Left lung (tissue), 4 donors: ENCODE measurements at regions not wholly inside any gene's neighbourhood (a gene's known extent, or its start where the extent isn't known, plus 50 kb on each side); places are given as distances from the start of the nearest gene placed in this dataset.

Experiments used
- ATAC-seq: fragments of 200-7000 bp; cut with Tn5 transposase; one replicate; pipeline ENCODE4 v1.9.1; 2020; ENCODE audit warnings: moderate library complexity
- DNase-seq, 4 donors: peaks; one replicate each; pipeline ENCODE4 v3.0.0-alpha.2; 2013 to 2020
- H3K27ac ChIP-seq, 2 donors: fragments of 200-600 bp; sonication (generic) in 1 of 2; one replicate each; pipeline versions ENCODE4 v1.5.0 to v1.8.0; 2020 to 2021
- H3K27me3 ChIP-seq, 2 donors: fragments of 200-600 bp; sonication (generic) in 1 of 2; one replicate each; pipeline versions ENCODE4 v1.5.0 to v1.8.0; 2020 to 2021
- H3K36me3 ChIP-seq, 2 donors: fragments of 200-600 bp; sonication (generic) in 1 of 2; one replicate each; pipeline versions ENCODE4 v1.5.0 to v1.8.0; 2020 to 2021
- H3K4me1 ChIP-seq, 2 donors: fragments of 200-600 bp; one replicate each; pipeline ENCODE4 v1.8.0; 2021
- H3K4me3 ChIP-seq, 2 donors: fragments of 200-600 bp; sonication (generic) in 1 of 2; one replicate each; pipeline versions ENCODE4 v1.5.0 to v1.8.0; 2020 to 2021; ENCODE audit warnings: mild to moderate bottlenecking in 1 of 2
- H3K9me3 ChIP-seq, 2 donors: fragments of 200-600 bp; sonication (generic) in 1 of 2; one replicate each; pipeline versions ENCODE4 v1.5.0 to v1.8.0; 2020 to 2021
- intact Hi-C, 2 donors: fragments of 100-400 bp; cut with DNase I; formaldehyde crosslinking; loops; one replicate each; pipeline versions ENCODE4 v1.11.2 to v1.14.2; 2022
- TF ChIP-seq, protein P1 (sequence below), 2 donors: fragments of 200-600 bp; sonication (generic) in 1 of 2; IDR thresholded peaks; one replicate each; pipeline versions ENCODE4 v1.5.0 to v1.8.0; 2021; ENCODE audit warnings: antibody characterized with exemption in 2 of 2
- donor health status: DM: no; HTN: yes; CAD: no.
- donor health status: DM: no; HTN: no; CAD: no.

DNA sequence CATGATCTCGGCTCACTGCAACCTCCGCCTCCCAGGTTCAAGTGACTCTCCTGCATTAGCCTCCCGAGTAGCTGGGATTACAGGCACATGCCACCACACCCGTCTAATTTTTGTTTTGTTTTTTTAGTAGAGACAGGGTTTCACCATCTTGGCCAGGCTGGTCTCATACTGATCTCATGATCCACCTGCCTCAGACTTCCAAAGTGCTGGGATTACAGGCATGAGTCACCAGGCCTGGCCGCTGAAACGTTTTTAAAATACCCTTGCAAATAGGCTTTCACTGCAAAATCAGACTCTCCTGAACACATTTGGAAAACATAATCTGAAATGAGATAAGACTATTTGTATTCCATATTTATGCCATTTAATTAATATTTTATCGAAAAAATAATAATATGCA, 826.1 kb upstream of the CNTN5 start:
- Histone ChIP-seq H3K9me3 (peaks cover 0 to 3% of the 10 kb centered on the region in 2 donors), H3K27ac (no peak overlapping the region), H3K4me1 (no peaks in the 10 kb centered on the region), H3K27me3 (no peaks in the 10 kb centered on the region), H3K36me3 (no peaks in the 10 kb centered on the region), H3K4me3 (no peak overlapping the region)
- intact Hi-C loops: no loop called here
- DNase-seq (no peak), ATAC-seq (no peak)
- TF ChIP-seq, protein P1, sequence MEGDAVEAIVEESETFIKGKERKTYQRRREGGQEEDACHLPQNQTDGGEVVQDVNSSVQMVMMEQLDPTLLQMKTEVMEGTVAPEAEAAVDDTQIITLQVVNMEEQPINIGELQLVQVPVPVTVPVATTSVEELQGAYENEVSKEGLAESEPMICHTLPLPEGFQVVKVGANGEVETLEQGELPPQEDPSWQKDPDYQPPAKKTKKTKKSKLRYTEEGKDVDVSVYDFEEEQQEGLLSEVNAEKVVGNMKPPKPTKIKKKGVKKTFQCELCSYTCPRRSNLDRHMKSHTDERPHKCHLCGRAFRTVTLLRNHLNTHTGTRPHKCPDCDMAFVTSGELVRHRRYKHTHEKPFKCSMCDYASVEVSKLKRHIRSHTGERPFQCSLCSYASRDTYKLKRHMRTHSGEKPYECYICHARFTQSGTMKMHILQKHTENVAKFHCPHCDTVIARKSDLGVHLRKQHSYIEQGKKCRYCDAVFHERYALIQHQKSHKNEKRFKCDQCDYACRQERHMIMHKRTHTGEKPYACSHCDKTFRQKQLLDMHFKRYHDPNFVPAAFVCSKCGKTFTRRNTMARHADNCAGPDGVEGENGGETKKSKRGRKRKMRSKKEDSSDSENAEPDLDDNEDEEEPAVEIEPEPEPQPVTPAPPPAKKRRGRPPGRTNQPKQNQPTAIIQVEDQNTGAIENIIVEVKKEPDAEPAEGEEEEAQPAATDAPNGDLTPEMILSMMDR (IDR thresholded peaks at IDR 0.05): no peak

DNA sequence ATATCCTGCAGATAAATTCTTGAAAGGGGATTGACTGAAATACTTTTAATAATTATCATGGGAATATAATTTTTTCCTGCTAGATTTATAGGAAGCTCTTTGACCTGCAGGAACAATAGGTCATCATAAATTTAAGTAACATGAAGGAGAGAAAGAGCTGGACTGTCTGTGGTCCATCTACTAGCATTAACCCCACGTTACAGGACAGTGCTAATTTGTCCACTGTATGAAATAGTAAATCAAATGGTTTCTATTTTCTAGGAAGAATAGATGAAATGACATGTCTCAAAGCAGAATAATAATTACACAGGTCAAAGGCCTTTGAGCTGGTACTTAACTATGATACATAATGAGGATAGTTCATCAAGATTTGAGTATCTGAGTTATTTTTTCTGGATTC, 825.4 kb upstream of the CNTN5 start:
- H3K4me1 ChIP-seq: no peaks in the 10 kb centered on the region
- H3K27ac ChIP-seq: no peak overlapping the region
- no peaks in the 10 kb centered on the region for H3K27me3 ChIP-seq
- TF ChIP-seq, protein P1 (IDR thresholded peaks at IDR 0.05): no peak
- intact Hi-C loops: no loop called here
- ATAC-seq (no peak), DNase-seq (no peak)
- no peak overlapping the region for H3K4me3 ChIP-seq
- H3K9me3 ChIP-seq: peaks cover 0 to 5% of the 10 kb centered on the region in 2 donors
- H3K36me3 ChIP-seq: no peaks in the 10 kb centered on the region

DNA sequence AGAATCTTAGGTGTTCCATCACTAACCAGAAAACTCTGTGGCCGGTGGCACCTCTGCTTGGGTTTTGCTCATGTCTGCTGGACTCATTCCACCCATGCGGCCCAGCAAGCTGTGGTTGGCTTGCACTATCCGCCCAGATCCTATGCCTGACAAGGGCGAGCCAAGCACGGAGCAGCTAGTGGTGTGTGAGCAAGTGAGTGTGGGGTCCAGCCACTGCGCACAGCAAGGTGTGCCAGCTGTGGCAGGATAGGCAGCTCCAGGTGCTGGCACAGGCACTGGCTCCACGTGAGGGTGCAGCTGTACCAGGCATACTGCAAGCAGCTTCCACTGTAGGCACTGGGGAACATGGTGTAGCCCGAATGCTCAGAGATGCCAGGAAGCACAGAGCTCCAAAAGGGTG, 813.7 kb upstream of the CNTN5 start:
- Histone ChIP-seq H3K27ac (no peak overlapping the region), H3K4me1 (no peaks in the 10 kb centered on the region), H3K4me3 (no peak overlapping the region), H3K9me3 (peaks cover 0 to 10% of the 10 kb centered on the region in 2 donors), H3K27me3 (no peaks in the 10 kb centered on the region), H3K36me3 (no peaks in the 10 kb centered on the region)
- ATAC-seq (no peak), DNase-seq (peak in 1 of 4 donors; percentile 59)
- TF ChIP-seq, protein P1 (IDR thresholded peaks at IDR 0.05): no peak
- intact Hi-C loops: no loop called here

DNA sequence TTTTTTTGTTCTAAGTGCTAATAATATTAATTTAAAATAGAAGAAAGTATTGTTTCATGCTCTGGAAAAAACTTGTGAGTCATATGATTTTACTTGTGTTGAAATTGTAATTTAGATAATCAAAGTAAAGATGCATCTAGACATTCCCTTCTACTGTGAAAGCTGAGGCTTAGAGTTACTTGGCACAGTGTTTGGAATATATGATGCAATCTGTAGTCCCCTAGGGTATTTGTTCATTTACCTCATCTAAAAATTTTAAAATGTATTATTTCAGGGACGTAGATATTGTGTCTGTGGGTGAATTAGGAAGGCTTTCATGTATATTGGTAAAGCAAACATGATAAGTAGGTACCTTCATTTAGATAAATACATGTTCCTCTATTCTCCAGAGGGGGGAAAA, 793.5 kb upstream of the CNTN5 start:
- H3K27ac ChIP-seq: no peak overlapping the region
- H3K36me3 ChIP-seq: no peaks in the 10 kb centered on the region
- no peaks in the 10 kb centered on the region for H3K4me1 ChIP-seq
- TF ChIP-seq, protein P1 (IDR thresholded peaks at IDR 0.05): no peak
- H3K27me3 ChIP-seq: no peaks in the 10 kb centered on the region
- H3K4me3 ChIP-seq: no peak overlapping the region
- H3K9me3 ChIP-seq: no peaks in the 10 kb centered on the region
- intact Hi-C loops: no loop called here
- DNase-seq: peak in 2 of 4 donors; percentile 1 to 11
- ATAC-seq: no peak

DNA sequence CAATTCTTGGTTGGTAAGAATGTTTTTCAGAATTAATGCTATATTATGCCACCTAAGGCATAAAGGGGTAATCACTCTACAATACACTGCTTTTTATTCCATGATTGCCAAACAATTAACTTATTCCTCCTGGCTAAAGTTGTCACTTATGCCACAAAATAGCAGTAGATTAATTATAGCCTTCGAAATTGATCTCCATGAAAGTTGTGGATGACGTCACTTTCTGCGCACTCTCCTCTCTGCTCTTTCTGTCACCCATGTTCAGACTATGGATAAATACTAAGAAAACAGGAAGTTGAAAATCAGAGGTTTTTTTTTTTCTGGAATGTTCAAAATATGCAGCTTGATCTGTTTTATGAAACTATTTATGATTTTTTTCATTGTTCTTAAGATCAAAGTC, 790.1 kb upstream of the CNTN5 start:
- DNase-seq (no peak), ATAC-seq (no peak)
- H3K9me3 ChIP-seq: no peaks in the 10 kb centered on the region
- no peaks in the 10 kb centered on the region for H3K36me3 ChIP-seq
- H3K4me1 ChIP-seq: no peaks in the 10 kb centered on the region
- no peaks in the 10 kb centered on the region for H3K27me3 ChIP-seq
- no peak overlapping the region for H3K4me3 ChIP-seq
- TF ChIP-seq, protein P1 (IDR thresholded peaks at IDR 0.05): no peak
- intact Hi-C loops: no loop called here
- H3K27ac ChIP-seq: no peak overlapping the region
